ENCODE measurements at regions not wholly inside any gene's neighbourhood (a gene's known extent, or its start where the extent isn't known, plus 50 kb on each side); places are given as distances from the start of the nearest gene placed in this dataset.

- TF ChIP-seq POLR2AphosphoS5 (IDR thresholded peaks at IDR 0.05) (no peak), MXI1 (conservative IDR thresholded peaks at IDR 0.05; ENCODE audit: poor library complexity, severe bottlenecking) (no peak), REST (IDR thresholded peaks at IDR 0.05; ENCODE audit: borderline replicate concordance) (no peak)
- TF ChIP-seq, protein P1, sequence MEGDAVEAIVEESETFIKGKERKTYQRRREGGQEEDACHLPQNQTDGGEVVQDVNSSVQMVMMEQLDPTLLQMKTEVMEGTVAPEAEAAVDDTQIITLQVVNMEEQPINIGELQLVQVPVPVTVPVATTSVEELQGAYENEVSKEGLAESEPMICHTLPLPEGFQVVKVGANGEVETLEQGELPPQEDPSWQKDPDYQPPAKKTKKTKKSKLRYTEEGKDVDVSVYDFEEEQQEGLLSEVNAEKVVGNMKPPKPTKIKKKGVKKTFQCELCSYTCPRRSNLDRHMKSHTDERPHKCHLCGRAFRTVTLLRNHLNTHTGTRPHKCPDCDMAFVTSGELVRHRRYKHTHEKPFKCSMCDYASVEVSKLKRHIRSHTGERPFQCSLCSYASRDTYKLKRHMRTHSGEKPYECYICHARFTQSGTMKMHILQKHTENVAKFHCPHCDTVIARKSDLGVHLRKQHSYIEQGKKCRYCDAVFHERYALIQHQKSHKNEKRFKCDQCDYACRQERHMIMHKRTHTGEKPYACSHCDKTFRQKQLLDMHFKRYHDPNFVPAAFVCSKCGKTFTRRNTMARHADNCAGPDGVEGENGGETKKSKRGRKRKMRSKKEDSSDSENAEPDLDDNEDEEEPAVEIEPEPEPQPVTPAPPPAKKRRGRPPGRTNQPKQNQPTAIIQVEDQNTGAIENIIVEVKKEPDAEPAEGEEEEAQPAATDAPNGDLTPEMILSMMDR (IDR thresholded peaks at IDR 0.05; ENCODE audit: poor library complexity, severe bottlenecking), result no peak
Measured at GRCh38 chr13:74063533-74064100, 70.6 kb downstream of the KLF12 start.

Data from neural cell (in vitro differentiated cells).